Adrenal gland (tissue), 9 donors: ENCODE measurements at regions not wholly inside any gene's neighbourhood (a gene's known extent, or its start where the extent isn't known, plus 50 kb on each side); places are given as distances from the start of the nearest gene placed in this dataset.
A peak's percentile ranks its signal among the peaks of the same experiment; 100 is the strongest.

Source experiments
- DNase-seq, 7 donors: peaks; one replicate each; pipeline ENCODE4 v3.0.0-alpha.2; 2019 to 2020
- H3K27ac ChIP-seq, 5 donors: fragments of 200-600 bp; sonication (generic) in 4 of 5; 1 replicate in 3 of 5; 2 replicates in 2 of 5; pipeline versions ENCODE4 v1.5.1 to v1.8.0; 2016 to 2020; ENCODE audit warnings: mild to moderate bottlenecking in 1 of 5
- H3K27me3 ChIP-seq: fragments of 200-600 bp; 2 replicates; pipeline ENCODE4 v1.8.0; 2021
- H3K36me3 ChIP-seq, 2 donors: fragments of 200-600 bp; replicated peaks in 1 of 2; 1 replicate in 1 of 2; 2 replicates in 1 of 2; pipeline versions ENCODE4 v1.5.1 to v1.8.0; 2018 to 2022
- H3K4me1 ChIP-seq, 2 donors: fragments of 200-600 bp; replicated peaks in 1 of 2; 1 replicate in 1 of 2; 2 replicates in 1 of 2; pipeline versions ENCODE4 v1.5.1 to v1.8.0; 2018 to 2021
- H3K4me3 ChIP-seq, 4 donors: fragments of 200-600 bp; sonication (generic) in 3 of 4; one replicate each; pipeline ENCODE4 v1.5.1; 2016 to 2018
- H3K9me3 ChIP-seq, 3 donors: fragments of 200-600 bp; sonication (generic) in 1 of 3; replicated peaks in 1 of 3; 1 replicate in 2 of 3; 2 replicates in 1 of 3; pipeline versions ENCODE4 v1.5.1 to v1.8.0; 2016 to 2021
- POLR2A ChIP-seq, 2 donors: fragments of 450-650 bp; IDR thresholded peaks; one replicate each; pipeline ENCODE4 v1.6.1; 2017; ENCODE audit warnings: antibody characterized with exemption in 2 of 2, mild to moderate bottlenecking in 2 of 2, moderate library complexity in 1 of 2
- WGBS, 4 donors: extraction: QIAGEN DNeasy Blood & Tissue Kit in 2 of 4; methylation state at CpG; one replicate each; pipeline versions ENCODE4 v1.1.5 to v1.1.7; 2013 to 2017; 5-methylcytosine and 5-hydroxymethylcytosine counted together
- intact Hi-C, 2 donors: fragments of 100-400 bp; cut with DNase I; formaldehyde crosslinking; loops; one replicate each; pipeline versions ENCODE4 v1.14.1 to v1.15.0; 2022 to 2023
- TF ChIP-seq, protein P1 (sequence below), 6 experiments: fragments of 450-650 bp in 4 of 6; fragments of 200-600 bp in 2 of 6; sonication (generic) in 1 of 6; IDR thresholded peaks; 1 replicate in 5 of 6; 2 replicates in 1 of 6; pipeline versions ENCODE4 v1.5.1 to v1.8.0; 2016 to 2021; ENCODE audit warnings: antibody characterized with exemption in 6 of 6, mild to moderate bottlenecking in 2 of 6, moderate library complexity in 1 of 6
- donor health status: healthy with polysubstance abuse.
- donor health status: Bipolar disorder and iron deficiency.
- donor health status: DM: yes; HTN: yes; CAD: no.
- donor health status: DM: no; HTN: no; CAD: no.
- donor health status: DM: no; HTN: no; CAD: no.

GRCh38 chr4:122309988-122310626 is 68.7 kb upstream of the ADAD1 start:
- H3K36me3 ChIP-seq: peaks cover 0 to 6% of the 10 kb centered on the region in 2 donors
- no peaks in the 10 kb centered on the region for H3K27me3 ChIP-seq
- intact Hi-C loops: no loop called here
- H3K4me1 ChIP-seq: peaks cover 4 to 5% of the 10 kb centered on the region in 2 donors
- no peaks in the 10 kb centered on the region for H3K9me3 ChIP-seq
- 76 to 81% (median 79%) methylated on average over 3 of the region's 3 CpGs for WGBS, 4 donors
- H3K4me3 ChIP-seq: no peak overlapping the region
- H3K27ac ChIP-seq: no peak overlapping the region
- TF ChIP-seq, protein P1, sequence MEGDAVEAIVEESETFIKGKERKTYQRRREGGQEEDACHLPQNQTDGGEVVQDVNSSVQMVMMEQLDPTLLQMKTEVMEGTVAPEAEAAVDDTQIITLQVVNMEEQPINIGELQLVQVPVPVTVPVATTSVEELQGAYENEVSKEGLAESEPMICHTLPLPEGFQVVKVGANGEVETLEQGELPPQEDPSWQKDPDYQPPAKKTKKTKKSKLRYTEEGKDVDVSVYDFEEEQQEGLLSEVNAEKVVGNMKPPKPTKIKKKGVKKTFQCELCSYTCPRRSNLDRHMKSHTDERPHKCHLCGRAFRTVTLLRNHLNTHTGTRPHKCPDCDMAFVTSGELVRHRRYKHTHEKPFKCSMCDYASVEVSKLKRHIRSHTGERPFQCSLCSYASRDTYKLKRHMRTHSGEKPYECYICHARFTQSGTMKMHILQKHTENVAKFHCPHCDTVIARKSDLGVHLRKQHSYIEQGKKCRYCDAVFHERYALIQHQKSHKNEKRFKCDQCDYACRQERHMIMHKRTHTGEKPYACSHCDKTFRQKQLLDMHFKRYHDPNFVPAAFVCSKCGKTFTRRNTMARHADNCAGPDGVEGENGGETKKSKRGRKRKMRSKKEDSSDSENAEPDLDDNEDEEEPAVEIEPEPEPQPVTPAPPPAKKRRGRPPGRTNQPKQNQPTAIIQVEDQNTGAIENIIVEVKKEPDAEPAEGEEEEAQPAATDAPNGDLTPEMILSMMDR (IDR thresholded peaks at IDR 0.05): peak in 5 of 6 experiments; percentile 26 to 52 (median 42)
- no peak for TF ChIP-seq POLR2A (IDR thresholded peaks at IDR 0.05)
- no peak for DNase-seq

- no peak overlapping the region for H3K4me3 ChIP-seq
- peaks cover 0 to 28% of the 10 kb centered on the region in 2 donors for H3K36me3 ChIP-seq
- H3K9me3 ChIP-seq: no peaks in the 10 kb centered on the region
- intact Hi-C loops: no loop called here
- no peak for DNase-seq
- 32 to 55% (median 43%) methylated on average over 1 of the region's 1 CpG for WGBS, 4 donors
- no peak overlapping the region for H3K27ac ChIP-seq
- H3K27me3 ChIP-seq: no peaks in the 10 kb centered on the region
- no peak for TF ChIP-seq POLR2A (IDR thresholded peaks at IDR 0.05)
- TF ChIP-seq, protein P1 (IDR thresholded peaks at IDR 0.05): no peak
- H3K4me1 ChIP-seq: peaks cover 4 to 5% of the 10 kb centered on the region in 2 donors
Measured at GRCh38 chr4:122313006-122313646, 65.7 kb upstream of the ADAD1 start.

- Histone ChIP-seq H3K27me3 (no peaks in the 10 kb centered on the region), H3K27ac (no peak overlapping the region), H3K9me3 (no peaks in the 10 kb centered on the region), H3K4me1 (no peaks in the 10 kb centered on the region), H3K4me3 (no peak overlapping the region), H3K36me3 (peaks cover 0 to 20% of the 10 kb centered on the region in 2 donors)
- TF ChIP-seq POLR2A (IDR thresholded peaks at IDR 0.05): no peak
- TF ChIP-seq, protein P1 (IDR thresholded peaks at IDR 0.05): no peak
- no peak for DNase-seq
- intact Hi-C loops: no loop called here
- 90 to 96% (median 93%) methylated on average over 1 of the region's 1 CpG for WGBS, 4 donors
Measured at GRCh38 chr4:122326908-122327307, 51.9 kb upstream of the ADAD1 start.

DNA sequence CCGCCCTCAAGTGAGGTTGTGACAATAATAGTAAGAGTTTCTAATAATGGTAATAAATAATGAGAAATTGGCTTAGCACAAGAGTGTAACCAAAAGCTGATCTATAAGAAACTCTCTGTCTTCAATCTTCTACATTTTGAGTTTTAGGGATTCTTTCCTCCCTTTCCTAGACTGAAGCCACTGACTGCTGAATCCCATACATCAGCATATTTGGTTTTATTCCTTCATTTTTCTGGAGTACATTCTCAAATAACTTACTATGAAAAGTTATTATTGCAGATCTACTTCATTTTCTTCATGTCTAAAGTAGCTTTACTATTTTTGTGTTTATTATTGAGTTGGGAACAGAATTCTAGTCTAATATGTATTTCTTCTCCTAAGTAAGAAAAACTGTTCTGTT is 49.9 kb upstream of the ADAD1 start:
- no peaks in the 10 kb centered on the region for H3K27me3 ChIP-seq
- TF ChIP-seq, protein P1 (IDR thresholded peaks at IDR 0.05): no peak
- no peak for TF ChIP-seq POLR2A (IDR thresholded peaks at IDR 0.05)
- H3K4me3 ChIP-seq: no peak overlapping the region
- no peak overlapping the region for H3K27ac ChIP-seq
- no peaks in the 10 kb centered on the region for H3K4me1 ChIP-seq
- H3K36me3 ChIP-seq: peaks cover 0 to 20% of the 10 kb centered on the region in 2 donors
- WGBS, 4 donors: 96 to 100% (median 99%) methylated on average over 1 of the region's 1 CpG
- intact Hi-C loops: no loop called here
- DNase-seq: no peak
- no peaks in the 10 kb centered on the region for H3K9me3 ChIP-seq
